ENCODE measurements at regions not wholly inside any gene's neighbourhood (a gene's known extent, or its start where the extent isn't known, plus 50 kb on each side); places are given as distances from the start of the nearest gene placed in this dataset.

- CTCF ChIA-PET = no interaction called here
- intact Hi-C loops (cut with micrococcal nuclease) = no loop called here
- no peak overlapping the region for H3K27ac Mint-ChIP-seq
- no peak for TF ChIP-seq CTCF (IDR thresholded peaks at IDR 0.05)
- no peaks in the 10 kb centered on the region for H3K27me3 Mint-ChIP-seq
- H3K9me3 Mint-ChIP-seq = no peaks in the 10 kb centered on the region
- no peaks in the 10 kb centered on the region for H3K4me1 Mint-ChIP-seq (ENCODE audit: low read depth)
- no peak for ATAC-seq
- DNase-seq = no peak
- H3K36me3 Mint-ChIP-seq (ENCODE audit: low read depth) = no peaks in the 10 kb centered on the region
- H3K4me3 Mint-ChIP-seq = no peak overlapping the region
- POLR2A ChIA-PET = no interaction called here
These were observed 99.5 kb downstream of the MID1IP1 start for GRCh38 chrX:38900719-38901118.

GRCh38 chrX:38902972-38903492 lies 101.8 kb downstream of the MID1IP1 start:
- ChIA-PET CTCF (no interaction called here), POLR2A (no interaction called here)
- Mint-ChIP-seq H3K9me3 (no peaks in the 10 kb centered on the region), H3K36me3 (ENCODE audit: low read depth) (no peaks in the 10 kb centered on the region), H3K4me3 (no peak overlapping the region), H3K27ac (no peak overlapping the region), H3K4me1 (ENCODE audit: low read depth) (peaks cover 5% of the 10 kb centered on the region), H3K27me3 (no peaks in the 10 kb centered on the region)
- intact Hi-C loops (cut with micrococcal nuclease) = no loop called here
- TF ChIP-seq CTCF (IDR thresholded peaks at IDR 0.05) = no peak
- ATAC-seq (no peak), DNase-seq (no peak)

GRCh38 chrX:38916801-38917200 lies 115.5 kb downstream of the MID1IP1 start:
- H3K27ac Mint-ChIP-seq = no peak overlapping the region
- no peak for TF ChIP-seq CTCF (IDR thresholded peaks at IDR 0.05)
- peaks cover 2% of the 10 kb centered on the region for H3K4me1 Mint-ChIP-seq (ENCODE audit: low read depth)
- ChIA-PET POLR2A (no interaction called here), CTCF (no interaction called here)
- DNase-seq = no peak
- no peak for ATAC-seq
- peaks cover 4% of the 10 kb centered on the region for H3K9me3 Mint-ChIP-seq
- no peaks in the 10 kb centered on the region for H3K36me3 Mint-ChIP-seq (ENCODE audit: low read depth)
- intact Hi-C loops (cut with micrococcal nuclease) = no loop called here
- H3K27me3 Mint-ChIP-seq = no peaks in the 10 kb centered on the region
- no peak overlapping the region for H3K4me3 Mint-ChIP-seq

- no peak for TF ChIP-seq CTCF (IDR thresholded peaks at IDR 0.05)
- H3K9me3 Mint-ChIP-seq = peaks cover 4% of the 10 kb centered on the region
These were observed 116.7 kb downstream of the MID1IP1 start for GRCh38 chrX:38917954-38918353.

GRCh38 chrX:38919202-38919601 lies 117.9 kb downstream of the MID1IP1 start:
- Mint-ChIP-seq H3K4me1 (ENCODE audit: low read depth) (peaks cover 2% of the 10 kb centered on the region), H3K4me3 (no peak overlapping the region), H3K36me3 (ENCODE audit: low read depth) (no peaks in the 10 kb centered on the region), H3K9me3 (peaks cover 3% of the 10 kb centered on the region), H3K27me3 (no peaks in the 10 kb centered on the region), H3K27ac (no peak overlapping the region)
- intact Hi-C loops (cut with micrococcal nuclease) = no loop called here
- ChIA-PET POLR2A (no interaction called here), CTCF (no interaction called here)
- TF ChIP-seq CTCF (IDR thresholded peaks at IDR 0.05) = no peak
- no peak for ATAC-seq
- DNase-seq = no peak

More at GRCh38 chrX:38917954-38918353, 116.7 kb downstream of the MID1IP1 start:
- Mint-ChIP-seq H3K4me3 (no peak overlapping the region), H3K27me3 (no peaks in the 10 kb centered on the region), H3K27ac (no peak overlapping the region), H3K4me1 (ENCODE audit: low read depth) (peaks cover 2% of the 10 kb centered on the region), H3K36me3 (ENCODE audit: low read depth) (no peaks in the 10 kb centered on the region)
- ChIA-PET POLR2A (no interaction called here), CTCF (no interaction called here)
- intact Hi-C loops (cut with micrococcal nuclease) = no loop called here
- ATAC-seq (no peak), DNase-seq (no peak)
